Endothelial cell of umbilical vein (primary cell): ENCODE measurements at regions not wholly inside any gene's neighbourhood (a gene's known extent, or its start where the extent isn't known, plus 50 kb on each side); places are given as distances from the start of the nearest gene placed in this dataset.

ENCODE experiments used
- BruUV-seq: library from RNA; stranded (reverse); fragments of 400-500 nt; replicated peaks from 2 replicates; lab custom pipeline; 2021; lab: Mats Ljungman, UMichigan
- CTCF ChIA-PET: fragments of 300-600, 350-600 bp; sonication (Branson Sonifier 250); formaldehyde crosslinking; loops from one replicate; lab custom pipeline; 2021; ENCODE audit warnings: antibody characterized with exemption, inconsistent platforms; lab: Charles Lee
- POLR2A ChIA-PET: fragments of 300-600, 350-600 bp; sonication (Branson Sonifier 250); formaldehyde crosslinking; loops from one replicate; lab custom pipeline; 2021; ENCODE audit warnings: antibody characterized with exemption, inconsistent platforms; lab: Charles Lee
- DNase-seq: peaks from one replicate; pipeline ENCODE4 v3.0.0-alpha.2; 2011; ENCODE audit warnings: low read depth, low spot score
- FAIRE-seq: peaks from 2 replicates; lab custom pipeline; 2011; peaks lifted over from hg19 to GRCh38; lab: Jason Lieb, UNC
- H2AFZ ChIP-seq: 2 replicates; pipeline ENCODE4 v1.6.0; 2012; ENCODE audit warnings: low read depth, low read length, control low read depth, inconsistent platforms
- H3K27ac ChIP-seq: 2 replicates; pipeline ENCODE4 v1.5.1; 2011; ENCODE audit warnings: low read depth, mild to moderate bottlenecking, control low read depth, low read length, moderate library complexity; ENCODE audit not compliant: insufficient read depth
- H3K27me3 ChIP-seq, 2 experiments: 2 replicates each; pipeline versions ENCODE4 v1.6.0 to v1.6.1; 2011; ENCODE audit warnings: low read length in 2 of 2, mixed read lengths in 1 of 2; ENCODE audit not compliant: control insufficient read depth in 2 of 2, insufficient read depth in 2 of 2
- H3K36me3 ChIP-seq, 2 experiments: 2 replicates in 1 of 2; 3 replicates in 1 of 2; pipeline ENCODE4 v1.5.1; 2011; ENCODE audit warnings: low read length in 2 of 2, mild to moderate bottlenecking in 1 of 2, moderate library complexity in 1 of 2; ENCODE audit not compliant: control insufficient read depth in 2 of 2, insufficient read depth in 2 of 2; ENCODE audit errors: extremely low read depth in 1 of 2
- H3K4me1 ChIP-seq: 3 replicates; pipeline ENCODE4 v1.5.1; 2011; ENCODE audit warnings: mild to moderate bottlenecking, low read length; ENCODE audit not compliant: control insufficient read depth, insufficient read depth; ENCODE audit errors: extremely low read depth
- H3K4me2 ChIP-seq: 2 replicates; pipeline ENCODE4 v1.6.1; 2011; ENCODE audit warnings: low read length, control low read depth, mixed read lengths; ENCODE audit not compliant: insufficient read depth
- H3K4me3 ChIP-seq, 3 experiments: fragments of 200-600 bp in 1 of 3; sonication (generic), shearing (Covaris generic) in 1 of 3; replicated peaks in 1 of 3; 2 replicates each; pipeline ENCODE4 v1.5.1; 2011 to 2016; ENCODE audit warnings: control low read depth in 3 of 3, low read length in 3 of 3, mild to moderate bottlenecking in 2 of 3, inconsistent platforms in 1 of 3, low read depth in 1 of 3, moderate library complexity in 1 of 3; ENCODE audit not compliant: insufficient read depth in 1 of 3
- H3K79me2 ChIP-seq: 2 replicates; pipeline ENCODE4 v1.6.0; 2012; ENCODE audit warnings: low read length, inconsistent platforms; ENCODE audit not compliant: control insufficient read depth, insufficient read depth
- H3K9ac ChIP-seq: replicated peaks from 2 replicates; pipeline ENCODE3; 2011; ENCODE audit warnings: low read length, control low read depth; ENCODE audit not compliant: insufficient read depth; ENCODE audit errors: extremely low read depth
- H3K9me1 ChIP-seq: replicated peaks from 3 replicates; pipeline ENCODE4 v1.6.0; 2011; ENCODE audit warnings: mild to moderate bottlenecking, low read length; ENCODE audit not compliant: control insufficient read depth, insufficient read depth; ENCODE audit errors: extremely low read depth
- H3K9me3 ChIP-seq: replicated peaks from 2 replicates; pipeline ENCODE4 v1.5.1; 2012; ENCODE audit warnings: low read length, inconsistent platforms; ENCODE audit not compliant: control insufficient read depth, insufficient read depth
- H4K20me1 ChIP-seq: replicated peaks from 2 replicates; pipeline ENCODE3; 2011; ENCODE audit warnings: mild to moderate bottlenecking, low read length; ENCODE audit not compliant: control insufficient read depth, insufficient read depth; ENCODE audit errors: extremely low read depth
- EZH2 ChIP-seq: IDR thresholded peaks from 2 replicates; pipeline ENCODE4 v1.6.1; 2012; ENCODE audit warnings: borderline replicate concordance, low read depth, mild to moderate bottlenecking, moderate library complexity, low read length, inconsistent platforms; ENCODE audit not compliant: severe bottlenecking
- FOS ChIP-seq: IDR thresholded peaks from 2 replicates; pipeline ENCODE4 v1.6.1; 2011; ENCODE audit warnings: mild to moderate bottlenecking, low read length, moderate library complexity, borderline replicate concordance; ENCODE audit not compliant: insufficient read depth
- GATA2 ChIP-seq: IDR thresholded peaks from 2 replicates; pipeline ENCODE4 v1.7.0; 2011; ENCODE audit warnings: low read depth, mild to moderate bottlenecking, moderate library complexity, mixed read lengths, low read length; ENCODE audit not compliant: insufficient read length, insufficient read depth
- JUN ChIP-seq: IDR thresholded peaks from 2 replicates; pipeline ENCODE4 v1.6.1; 2011; ENCODE audit warnings: borderline replicate concordance, low read depth; ENCODE audit not compliant: insufficient read length, insufficient read depth
- MYC ChIP-seq: IDR thresholded peaks from one replicate; pipeline ENCODE4 v1.6.1; 2011; ENCODE audit warnings: mild to moderate bottlenecking, low read depth, low read length
- POLR2A ChIP-seq: IDR thresholded peaks from 2 replicates; pipeline ENCODE4 v1.6.1; 2012; ENCODE audit warnings: low read depth, mild to moderate bottlenecking, control low read depth, low read length
- POLR2AphosphoS5 ChIP-seq: IDR thresholded peaks from 2 replicates; pipeline ENCODE4 v1.6.1; 2012; ENCODE audit warnings: low read depth, mild to moderate bottlenecking, control low read depth, low read length, moderate library complexity; ENCODE audit not compliant: insufficient read depth
- dilution Hi-C: fragments of 300-500 bp; cut with MboI; formaldehyde crosslinking; loops from one replicate; pipeline ENCODE4 v1.15.0; 2019; ENCODE audit warnings: low sequenced_read_pairs; ENCODE audit not compliant: extremely low pct_ligation_motif_present
- intact Hi-C: fragments of 100-400 bp; cut with micrococcal nuclease; formaldehyde crosslinking; loops from one replicate; pipeline ENCODE4 v1.10.0; 2022
- TF ChIP-seq, protein P1 (sequence below): IDR thresholded peaks from 2 replicates; pipeline ENCODE4 v1.6.1; 2011; ENCODE audit not compliant: insufficient read depth, insufficient read length
- TF ChIP-seq, protein P2 (sequence below), 2 donors: IDR thresholded peaks; 1 replicate in 1 of 2; 2 replicates in 1 of 2; pipeline ENCODE4 v1.5.1; 2011; ENCODE audit warnings: low read length in 2 of 2, mild to moderate bottlenecking in 2 of 2, moderate library complexity in 2 of 2, control low read depth in 1 of 2, inconsistent platforms in 1 of 2, low read depth in 1 of 2; ENCODE audit not compliant: insufficient read depth in 1 of 2; ENCODE audit errors: extremely low read depth in 1 of 2

DNA sequence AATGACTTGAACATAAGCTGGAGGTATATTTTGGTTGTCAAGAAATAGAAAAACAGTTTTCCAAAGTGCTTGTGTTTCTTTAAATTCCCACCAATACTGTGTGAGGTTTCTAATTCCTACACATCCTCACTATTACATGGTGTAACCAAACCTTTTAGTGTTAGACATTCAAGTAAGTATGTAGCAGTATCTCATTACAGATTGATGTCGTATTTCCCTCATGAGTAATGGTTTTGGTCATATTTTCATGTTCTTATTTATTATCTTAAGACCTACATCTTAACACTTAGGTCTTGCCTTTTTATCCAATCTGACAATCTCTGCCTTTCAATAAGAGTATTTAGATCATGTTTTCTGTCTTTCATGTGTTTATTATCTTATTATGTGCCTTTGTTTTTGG, 253.7 kb upstream of the ANXA10 start:
- Histone ChIP-seq H3K27me3 (no peaks in the 10 kb centered on the region), H3K9ac (no peak overlapping the region), H3K36me3 (no peaks in the 10 kb centered on the region), H4K20me1 (no peaks in the 10 kb centered on the region), H3K4me3 (no peak overlapping the region), H3K4me2 (no peak overlapping the region), H3K9me1 (no peaks in the 10 kb centered on the region), H3K4me1 (no peaks in the 10 kb centered on the region), H2AFZ (no peak overlapping the region), H3K9me3 (no peaks in the 10 kb centered on the region), H3K27ac (no peak overlapping the region), H3K79me2 (no peaks in the 10 kb centered on the region)
- dilution Hi-C loops, result no loop called here
- ChIA-PET CTCF (no interaction called here), POLR2A (no interaction called here)
- intact Hi-C loops, result no loop called here
- FAIRE-seq (no peak), DNase-seq (no peak)
- no peak for TF ChIP-seq JUN
- no peak for TF ChIP-seq FOS
- TF ChIP-seq MYC, result no peak
- TF ChIP-seq POLR2AphosphoS5, result no peak
- TF ChIP-seq, protein P1, sequence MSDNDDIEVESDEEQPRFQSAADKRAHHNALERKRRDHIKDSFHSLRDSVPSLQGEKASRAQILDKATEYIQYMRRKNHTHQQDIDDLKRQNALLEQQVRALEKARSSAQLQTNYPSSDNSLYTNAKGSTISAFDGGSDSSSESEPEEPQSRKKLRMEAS, result no peak
- TF ChIP-seq GATA2, result no peak
- TF ChIP-seq EZH2, result no peak
- TF ChIP-seq, protein P2, sequence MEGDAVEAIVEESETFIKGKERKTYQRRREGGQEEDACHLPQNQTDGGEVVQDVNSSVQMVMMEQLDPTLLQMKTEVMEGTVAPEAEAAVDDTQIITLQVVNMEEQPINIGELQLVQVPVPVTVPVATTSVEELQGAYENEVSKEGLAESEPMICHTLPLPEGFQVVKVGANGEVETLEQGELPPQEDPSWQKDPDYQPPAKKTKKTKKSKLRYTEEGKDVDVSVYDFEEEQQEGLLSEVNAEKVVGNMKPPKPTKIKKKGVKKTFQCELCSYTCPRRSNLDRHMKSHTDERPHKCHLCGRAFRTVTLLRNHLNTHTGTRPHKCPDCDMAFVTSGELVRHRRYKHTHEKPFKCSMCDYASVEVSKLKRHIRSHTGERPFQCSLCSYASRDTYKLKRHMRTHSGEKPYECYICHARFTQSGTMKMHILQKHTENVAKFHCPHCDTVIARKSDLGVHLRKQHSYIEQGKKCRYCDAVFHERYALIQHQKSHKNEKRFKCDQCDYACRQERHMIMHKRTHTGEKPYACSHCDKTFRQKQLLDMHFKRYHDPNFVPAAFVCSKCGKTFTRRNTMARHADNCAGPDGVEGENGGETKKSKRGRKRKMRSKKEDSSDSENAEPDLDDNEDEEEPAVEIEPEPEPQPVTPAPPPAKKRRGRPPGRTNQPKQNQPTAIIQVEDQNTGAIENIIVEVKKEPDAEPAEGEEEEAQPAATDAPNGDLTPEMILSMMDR (IDR thresholded peaks at IDR 0.05; ENCODE audit: extremely low read depth in 1 of 2, insufficient read depth in 1 of 2, low read depth in 1 of 2, low read length in 2 of 2), result no peak
- no peak for TF ChIP-seq POLR2A
- no TSS peak for BruUV-seq
